H1 (cell line): ENCODE measurements at regions not wholly inside any gene's neighbourhood (a gene's known extent, or its start where the extent isn't known, plus 50 kb on each side); places are given as distances from the start of the nearest gene placed in this dataset.

Experiments
- CBX5 ChIP-seq: fragments of 300-800, 300-1000 bp; sonication (generic); IDR thresholded peaks from 2 replicates; pipeline ENCODE4 v1.7.1; 2016; ENCODE audit warnings: antibody characterized with exemption, low read length, low read depth
- CEBPB ChIP-seq: IDR thresholded peaks from 2 replicates; pipeline ENCODE4 v1.6.1; 2012; ENCODE audit warnings: low read depth, low read length
- JUN ChIP-seq: IDR thresholded peaks from 2 replicates; pipeline ENCODE4 v1.6.1; 2011; ENCODE audit warnings: low read depth, mild to moderate bottlenecking, improper control_type of control experiment, low read length
- RBBP5 ChIP-seq: IDR thresholded peaks from 2 replicates; pipeline ENCODE4 v1.7.1; 2012; ENCODE audit warnings: low read depth, mild to moderate bottlenecking, inconsistent platforms, low read length, moderate library complexity, borderline replicate concordance
- SUZ12 ChIP-seq: fragments of 200-600 bp; sonication (generic); IDR thresholded peaks from 2 replicates; pipeline ENCODE4 v1.6.1; 2012; ENCODE audit warnings: mild to moderate bottlenecking, inconsistent platforms, low read length, moderate library complexity, mixed read lengths

DNA sequence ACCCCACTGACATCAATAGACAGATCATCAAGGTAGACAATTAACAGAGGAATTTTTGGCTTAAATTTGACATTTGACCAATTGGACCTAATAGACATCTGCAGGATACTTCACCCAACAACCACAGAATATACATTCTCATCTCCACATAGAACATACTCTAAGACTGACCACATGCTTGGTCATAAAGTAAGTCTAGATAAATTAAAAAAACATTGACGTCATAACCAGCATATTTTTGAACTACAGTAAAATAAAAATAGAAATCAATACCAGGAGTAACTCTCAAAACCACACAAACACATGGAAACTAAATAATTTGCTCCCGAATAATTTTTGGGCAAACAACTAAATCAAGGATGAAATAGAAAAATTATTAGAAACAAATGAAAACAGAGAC, 205.7 kb downstream of the REEP3 start (continued):
- no peak for TF ChIP-seq SUZ12
- TF ChIP-seq CEBPB, result no peak
- no peak for TF ChIP-seq RBBP5
- no peak for TF ChIP-seq CBX5
- TF ChIP-seq JUN, result no peak
